Osteocyte (in vitro differentiated cells): ENCODE measurements at regions not wholly inside any gene's neighbourhood (a gene's known extent, or its start where the extent isn't known, plus 50 kb on each side); places are given as distances from the start of the nearest gene placed in this dataset.

Source experiments
- DNase-seq: peaks from one replicate; pipeline ENCODE4 v3.0.0; 2021; ENCODE audit warnings: mixed read lengths; ENCODE audit not compliant: unreplicated experiment; ENCODE audit errors: extremely low spot score
- H3K27ac Mint-ChIP-seq: one replicate; pipeline ENCODE4 v1.8.0; 2021; ENCODE audit warnings: mild to moderate bottlenecking, mixed read lengths; ENCODE audit not compliant: unreplicated experiment
- H3K27me3 Mint-ChIP-seq: one replicate; pipeline ENCODE4 v1.8.0; 2021; ENCODE audit warnings: mixed read lengths; ENCODE audit not compliant: unreplicated experiment
- H3K36me3 Mint-ChIP-seq: one replicate; pipeline ENCODE4 v1.8.0; 2021; ENCODE audit warnings: mixed read lengths; ENCODE audit not compliant: unreplicated experiment
- H3K4me1 Mint-ChIP-seq: one replicate; pipeline ENCODE4 v1.8.0; 2021; ENCODE audit warnings: mixed read lengths; ENCODE audit not compliant: unreplicated experiment
- H3K4me3 Mint-ChIP-seq: one replicate; pipeline ENCODE4 v1.8.0; 2021; ENCODE audit warnings: mild to moderate bottlenecking, moderate library complexity, mixed read lengths; ENCODE audit not compliant: unreplicated experiment
- H3K9me3 Mint-ChIP-seq: one replicate; pipeline ENCODE4 v1.8.0; 2021; ENCODE audit warnings: mixed read lengths; ENCODE audit not compliant: unreplicated experiment
- CTCF ChIP-seq: fragments of 200-600 bp; sonication (generic); IDR thresholded peaks from 2 replicates; pipeline ENCODE4 v1.5.0; 2021; ENCODE audit warnings: antibody characterized with exemption, mild to moderate bottlenecking, moderate library complexity

- Mint-ChIP-seq H3K4me3 (no peak overlapping the region), H3K36me3 (no peaks in the 10 kb centered on the region), H3K27ac (no peak overlapping the region), H3K9me3 (no peaks in the 10 kb centered on the region), H3K27me3 (no peaks in the 10 kb centered on the region), H3K4me1 (peaks cover 2% of the 10 kb centered on the region)
- TF ChIP-seq CTCF, result no peak
- DNase-seq, result no peak
These were observed 700.1 kb downstream of the KCNT2 start for GRCh38 chr1:195908121-195908520.

GRCh38 chr1:195903203-195903602 is 705.0 kb downstream of the KCNT2 start:
- H3K36me3 Mint-ChIP-seq, result no peaks in the 10 kb centered on the region
- no peak for DNase-seq
- H3K27me3 Mint-ChIP-seq, result no peaks in the 10 kb centered on the region
- TF ChIP-seq CTCF, result no peak
- no peak overlapping the region for H3K4me3 Mint-ChIP-seq
- no peak overlapping the region for H3K27ac Mint-ChIP-seq
- peaks cover 25% of the 10 kb centered on the region for H3K4me1 Mint-ChIP-seq
- H3K9me3 Mint-ChIP-seq, result no peaks in the 10 kb centered on the region

GRCh38 chr1:195902779-195903178 is 705.5 kb downstream of the KCNT2 start:
- H3K4me1 Mint-ChIP-seq, result peaks cover 28% of the 10 kb centered on the region
- H3K9me3 Mint-ChIP-seq, result no peaks in the 10 kb centered on the region
- H3K27me3 Mint-ChIP-seq, result no peaks in the 10 kb centered on the region
- DNase-seq, result no peak
- H3K36me3 Mint-ChIP-seq, result no peaks in the 10 kb centered on the region
- no peak for TF ChIP-seq CTCF
- H3K4me3 Mint-ChIP-seq, result no peak overlapping the region
- H3K27ac Mint-ChIP-seq, result no peak overlapping the region

- peaks cover 7% of the 10 kb centered on the region for H3K9me3 Mint-ChIP-seq
- no peak for TF ChIP-seq CTCF
- no peak overlapping the region for H3K4me3 Mint-ChIP-seq
- peak overlapping the region; percentile 56 for H3K27ac Mint-ChIP-seq
- no peaks in the 10 kb centered on the region for H3K36me3 Mint-ChIP-seq
- DNase-seq, result no peak
- H3K4me1 Mint-ChIP-seq, result peaks cover 30% of the 10 kb centered on the region
- no peaks in the 10 kb centered on the region for H3K27me3 Mint-ChIP-seq
These were observed 708.4 kb downstream of the KCNT2 start for GRCh38 chr1:195899762-195900352.

GRCh38 chr1:195898924-195899323 is 709.3 kb downstream of the KCNT2 start:
- no peak for DNase-seq
- Mint-ChIP-seq H3K27me3 (no peaks in the 10 kb centered on the region), H3K36me3 (no peaks in the 10 kb centered on the region), H3K27ac (peak overlapping the region; percentile 8), H3K4me3 (no peak overlapping the region), H3K4me1 (peaks cover 37% of the 10 kb centered on the region), H3K9me3 (peaks cover 7% of the 10 kb centered on the region)
- TF ChIP-seq CTCF, result no peak
